ENCODE measurements at regions not wholly inside any gene's neighbourhood (a gene's known extent, or its start where the extent isn't known, plus 50 kb on each side); places are given as distances from the start of the nearest gene placed in this dataset.
"Not testable (repeated sequence)": the region's sequence is repeated elsewhere in the genome, so short reads cannot be mapped to it uniquely, and the experiment has no call there.

DNA sequence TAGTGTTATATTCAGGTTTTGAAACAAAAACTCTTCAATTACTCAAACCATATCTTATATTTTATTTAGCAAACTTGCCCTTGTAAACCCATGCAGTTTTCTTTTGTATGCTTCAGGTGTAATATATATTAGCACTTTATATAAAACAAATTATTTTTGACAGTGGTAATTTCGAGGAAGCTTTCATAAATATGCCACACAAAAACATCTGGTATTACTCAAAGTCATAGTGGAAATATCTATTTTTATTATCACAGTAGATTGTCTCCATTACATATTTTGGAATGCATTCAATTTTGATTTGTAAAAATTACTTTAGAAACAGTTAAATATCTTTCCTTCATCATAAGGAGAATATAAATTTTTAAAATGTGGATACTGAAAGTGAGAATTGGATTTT, 89.1 kb upstream of the FIBIN start:
- no peak for DNase-seq

DNA sequence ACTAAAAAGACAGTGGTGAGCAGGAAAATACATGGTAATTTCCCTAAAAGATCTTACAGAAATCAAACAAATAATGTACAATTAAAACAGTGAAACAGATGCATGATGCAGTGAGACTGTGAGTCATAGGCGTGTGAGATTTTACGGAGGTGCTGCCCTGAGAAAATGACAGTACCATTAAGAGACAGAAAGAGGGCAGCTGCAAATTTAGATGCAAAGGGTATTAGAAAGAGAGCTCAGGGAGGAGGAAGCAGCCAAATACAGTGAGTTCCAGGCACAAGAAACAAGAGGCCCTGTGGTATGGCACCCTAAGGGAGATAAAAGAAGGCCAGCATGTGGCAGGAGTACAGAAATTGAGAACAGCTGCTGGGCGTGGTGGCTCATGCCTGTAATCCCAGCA, 88.5 kb upstream of the FIBIN start:
- peak; percentile 10 for DNase-seq

GRCh38 chr11:26909515-26909914, 84.4 kb upstream of the FIBIN start:
- no peak for DNase-seq

DNA sequence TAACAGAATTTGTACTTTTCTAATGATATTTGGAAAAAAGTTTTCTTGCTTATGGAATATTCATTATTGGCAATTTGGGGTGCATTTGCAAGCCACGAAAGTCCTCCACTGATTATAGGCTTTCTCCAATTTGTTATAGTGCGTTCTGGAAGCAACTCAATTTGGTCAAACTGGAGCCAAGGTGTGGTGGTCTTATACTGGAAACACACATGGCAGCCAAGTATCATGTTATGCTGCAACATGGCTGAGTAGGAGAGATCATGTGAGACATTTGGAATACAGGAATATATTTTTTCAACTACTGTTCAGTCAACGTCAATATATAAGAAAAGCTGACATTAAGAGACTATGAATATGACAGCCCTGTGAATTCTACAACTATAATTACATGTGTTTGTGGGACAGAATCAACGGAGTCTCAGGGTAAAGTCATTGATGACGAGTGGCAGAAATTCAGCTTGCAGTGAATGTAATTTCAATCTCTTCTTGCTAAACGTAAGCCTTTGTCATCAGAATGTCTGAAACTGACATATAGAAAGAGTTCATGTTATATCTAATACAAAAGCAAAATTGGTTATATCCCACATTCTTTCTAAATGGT, 83.8 kb upstream of the FIBIN start:
- DNase-seq: no peak

DNA sequence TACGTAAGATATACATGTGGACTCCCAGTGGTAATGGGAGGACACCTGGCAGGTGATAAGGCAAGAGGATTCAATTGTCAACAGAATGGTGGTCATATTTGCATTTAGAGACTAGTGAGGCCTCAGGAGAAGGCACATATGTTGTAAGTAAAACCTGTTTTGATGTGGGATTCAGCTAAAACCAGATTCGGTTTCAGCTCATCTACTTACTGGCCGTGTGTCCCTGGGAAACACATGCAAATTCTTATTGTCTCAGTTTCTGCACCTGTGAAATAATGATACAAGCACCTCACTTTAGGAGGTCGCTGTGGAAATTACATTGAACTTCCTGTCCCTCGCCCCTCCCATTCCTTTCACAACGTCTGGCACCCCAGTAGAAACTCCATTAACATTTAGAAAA, 78.9 kb upstream of the FIBIN start:
- DNase-seq: no peak

DNA sequence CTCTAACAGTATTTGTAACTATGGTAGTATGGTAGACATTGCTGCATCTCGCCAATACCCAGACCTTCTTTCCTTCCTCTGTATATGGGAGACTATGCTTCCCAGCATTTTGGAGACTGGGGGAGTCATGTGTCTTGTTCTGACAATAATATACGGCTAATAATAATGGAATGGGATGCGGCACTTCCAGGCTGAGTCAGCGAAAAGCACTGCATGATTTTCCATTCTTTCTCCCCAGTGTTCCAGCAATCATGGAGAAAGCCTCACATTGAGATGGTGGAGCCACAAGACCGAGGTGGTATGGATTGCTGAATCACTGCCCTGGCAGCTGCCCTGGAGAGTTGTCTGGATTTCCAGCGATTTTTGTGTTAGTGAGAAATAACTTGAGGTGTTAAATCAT, 77.1 kb upstream of the FIBIN start:
- DNase-seq: no peak

DNA sequence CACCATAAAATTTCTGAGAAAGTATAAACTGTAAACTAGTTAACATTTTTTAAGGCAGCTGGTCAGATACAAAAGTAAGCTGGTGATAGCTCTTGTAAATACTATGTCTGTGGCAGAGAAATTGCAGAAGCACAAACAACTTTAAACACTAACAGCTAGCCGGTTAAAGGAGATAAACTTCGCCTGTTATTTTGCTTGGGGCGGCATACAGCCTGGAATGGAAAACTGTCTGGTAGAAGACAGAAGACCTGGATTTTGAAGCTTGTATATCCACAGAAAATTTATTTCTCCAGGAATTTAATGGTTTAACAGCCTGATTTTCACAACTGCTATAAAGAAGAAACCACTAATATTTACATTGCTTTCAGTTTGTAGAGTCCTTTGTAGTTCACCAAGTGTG, 65.3 kb upstream of the FIBIN start:
- DNase-seq: no peak

DNA sequence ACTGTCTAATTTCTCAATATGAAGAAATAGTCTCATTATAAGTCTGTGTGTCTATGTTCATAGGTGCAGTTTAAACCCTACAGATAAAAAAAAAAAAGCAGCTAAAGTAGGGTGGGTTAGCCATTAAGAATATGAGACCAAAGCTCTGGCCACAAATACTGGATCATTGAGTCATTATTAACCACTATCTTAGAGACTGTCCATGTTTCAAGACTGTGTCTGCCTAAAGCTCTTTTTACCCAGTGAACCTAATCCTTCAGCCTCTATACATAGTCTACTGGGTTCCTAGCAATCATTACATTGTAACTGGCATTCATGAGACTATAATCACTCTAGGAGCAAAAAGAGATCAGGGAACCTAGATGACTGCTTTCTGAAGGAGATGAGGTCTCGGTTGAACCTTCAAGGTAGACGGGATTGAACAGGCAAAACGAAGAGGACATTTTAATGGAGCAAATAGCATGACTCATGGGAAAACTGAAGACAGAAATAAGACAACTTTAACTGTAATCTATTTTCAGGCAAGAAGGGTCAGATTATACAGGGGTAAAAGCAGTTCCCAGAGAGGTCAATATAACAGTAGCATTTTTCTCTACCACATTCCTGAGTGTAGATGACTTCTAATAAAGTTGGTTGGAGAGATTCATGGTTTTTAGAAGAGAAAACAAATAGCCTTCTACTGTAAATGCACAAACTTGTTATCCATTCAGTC, 64.0 kb upstream of the FIBIN start:
- no peak for DNase-seq

DNA sequence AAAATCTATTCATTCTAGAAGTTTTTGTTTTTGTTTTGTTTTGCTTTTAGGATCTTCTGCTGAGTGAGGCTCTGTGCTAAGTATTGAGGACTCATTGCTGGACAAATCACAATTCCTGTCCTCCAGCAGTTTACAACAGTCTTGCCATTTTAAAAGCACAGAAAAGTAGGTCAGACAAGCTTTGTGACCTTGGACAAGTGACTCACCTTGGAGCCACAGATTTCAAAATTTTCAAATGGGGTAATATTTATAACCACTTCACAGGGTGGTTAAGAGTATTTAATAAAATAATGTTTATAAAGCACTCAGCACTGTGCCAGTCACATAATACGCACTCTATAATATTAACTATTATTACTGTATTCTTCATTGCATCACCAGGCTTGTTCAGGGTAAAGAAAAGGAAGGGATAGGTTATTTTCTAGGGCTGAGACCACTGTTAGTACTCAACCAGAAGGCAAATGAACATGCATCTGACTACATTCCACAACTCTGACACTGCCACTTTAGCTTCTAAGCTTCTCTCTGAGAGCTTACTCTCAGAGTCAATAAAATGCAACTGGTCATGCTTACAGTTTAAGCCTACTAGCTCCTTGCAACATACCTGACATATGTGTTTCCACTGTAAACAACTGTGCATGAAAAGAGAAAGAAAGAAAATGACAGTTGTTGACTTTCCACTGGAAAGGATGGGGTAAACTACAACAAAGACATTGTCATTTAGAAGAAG, 63.2 kb upstream of the FIBIN start:
- no peak for DNase-seq

DNA sequence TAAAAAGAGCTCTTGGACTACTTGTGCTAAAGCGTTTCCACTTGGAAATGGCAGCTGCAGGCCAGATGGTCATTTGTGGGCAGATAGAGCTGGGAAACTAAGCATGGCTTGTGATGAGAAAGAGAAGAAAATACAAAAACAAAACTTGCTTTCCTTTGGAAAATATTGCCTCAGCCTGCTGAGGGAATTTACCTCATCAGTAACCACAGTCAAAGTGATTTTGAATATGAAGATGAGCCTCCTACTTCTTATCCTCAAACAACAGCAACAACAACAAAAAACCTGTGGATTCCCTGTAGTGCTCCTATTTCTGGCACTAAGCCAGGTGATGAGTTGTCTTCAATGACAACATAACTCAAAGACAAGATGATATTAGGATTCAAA, 62.7 kb upstream of the FIBIN start:
- DNase-seq: no peak

- DNase-seq: no peak
Measured at GRCh38 chr11:26931881-26932280, 62.0 kb upstream of the FIBIN start.

- DNase-seq: no peak
Measured at GRCh38 chr11:26936109-26936508, 57.8 kb upstream of the FIBIN start.

DNA sequence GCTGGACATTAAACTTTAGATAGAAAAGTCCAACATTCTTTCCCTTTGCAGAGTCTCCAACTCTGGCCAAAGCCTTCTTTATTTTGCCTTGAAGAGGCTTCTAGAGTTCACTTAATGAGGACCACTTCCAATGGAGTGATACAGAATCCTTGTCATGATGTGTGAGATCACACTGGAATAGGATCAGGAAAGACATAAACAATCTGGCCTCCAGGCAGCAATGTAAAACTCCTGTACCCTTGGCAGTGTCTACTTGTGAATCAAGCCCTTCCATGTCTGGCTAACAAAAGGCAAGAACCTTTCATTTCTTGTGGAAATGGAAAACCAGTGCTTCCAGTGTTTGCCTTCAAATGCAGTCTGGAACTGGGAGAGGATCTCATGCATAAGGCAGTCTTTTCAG, 56.5 kb upstream of the FIBIN start:
- no peak for DNase-seq

- DNase-seq: not testable (repeated sequence)
Measured at GRCh38 chr11:26940501-26940900, 53.4 kb upstream of the FIBIN start.

DNA sequence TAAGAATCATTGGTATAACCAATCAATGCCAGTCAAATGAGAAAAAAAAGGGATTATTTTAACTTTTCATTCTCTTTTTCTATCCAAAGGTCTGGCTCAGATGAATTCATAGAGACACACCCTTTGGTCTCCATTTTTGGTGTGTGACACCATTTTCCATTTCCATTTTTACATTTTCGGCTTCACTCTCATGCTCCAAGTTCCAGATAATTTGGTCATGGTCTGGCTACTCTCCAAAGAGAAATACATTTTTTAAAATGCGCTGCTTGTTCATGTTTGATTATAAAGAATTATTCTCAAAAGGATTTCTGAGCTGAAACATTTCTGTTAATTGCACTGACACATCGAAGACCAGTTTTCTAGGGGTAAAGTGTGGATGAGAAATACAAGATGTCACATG, 51.6 kb upstream of the FIBIN start:
- no peak for DNase-seq

DNA sequence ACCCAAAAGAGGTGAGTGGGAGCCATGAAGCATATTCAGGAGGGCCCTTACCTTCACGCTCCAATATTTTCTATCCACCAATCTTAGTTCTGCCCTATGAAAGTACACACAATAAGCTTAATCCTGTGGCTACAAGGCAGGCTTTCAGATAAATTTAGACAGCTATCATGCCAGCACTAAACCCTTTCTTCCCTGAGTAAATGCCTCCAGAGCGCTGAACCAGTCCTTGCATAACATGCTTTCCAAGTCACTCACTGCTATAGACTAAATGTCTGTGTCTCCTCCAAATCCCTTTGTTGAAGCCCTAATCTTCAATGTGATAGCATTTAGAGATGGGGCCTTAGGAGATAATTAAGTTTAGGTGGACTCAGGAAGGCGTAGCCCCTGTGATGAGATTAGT, 50.3 kb upstream of the FIBIN start:
- DNase-seq: no peak
